ENCODE measurements at regions not wholly inside any gene's neighbourhood (a gene's known extent, or its start where the extent isn't known, plus 50 kb on each side); places are given as distances from the start of the nearest gene placed in this dataset.

- Mint-ChIP-seq H3K4me3 (no peak overlapping the region), H3K27ac (no peak overlapping the region), H3K27me3 (ENCODE audit: insufficient read depth) (no peaks in the 10 kb centered on the region; the same call in 1 of the 2 replicates), H3K9me3 (peaks cover 32% of the 10 kb centered on the region), H3K36me3 (ENCODE audit: low read depth) (no peaks in the 10 kb centered on the region), H3K4me1 (ENCODE audit: low read depth) (no peaks in the 10 kb centered on the region)
- no peak for TF ChIP-seq CTCF (IDR thresholded peaks at IDR 0.05)
- no peak for DNase-seq
Observed at GRCh38 chr17:54839447-54839846, 61.2 kb upstream of the TOM1L1 start.

GRCh38 chr17:54840885-54841591 lies 59.6 kb upstream of the TOM1L1 start:
- no peak for TF ChIP-seq CTCF (IDR thresholded peaks at IDR 0.05)

GRCh38 chr17:54841656-54842055 lies 59.0 kb upstream of the TOM1L1 start:
- no peaks in the 10 kb centered on the region for H3K27me3 Mint-ChIP-seq (ENCODE audit: insufficient read depth)
- TF ChIP-seq CTCF (IDR thresholded peaks at IDR 0.05), result no peak
- H3K4me3 Mint-ChIP-seq, result no peak overlapping the region
- H3K9me3 Mint-ChIP-seq, result peaks cover 16% of the 10 kb centered on the region; the same call in 1 of the 2 replicates
- DNase-seq, result no peak
- no peaks in the 10 kb centered on the region for H3K4me1 Mint-ChIP-seq (ENCODE audit: low read depth)
- no peak overlapping the region for H3K27ac Mint-ChIP-seq
- no peaks in the 10 kb centered on the region for H3K36me3 Mint-ChIP-seq (ENCODE audit: low read depth)

More at GRCh38 chr17:54840885-54841591, 59.6 kb upstream of the TOM1L1 start:
- Mint-ChIP-seq H3K27me3 (ENCODE audit: insufficient read depth) (no peaks in the 10 kb centered on the region), H3K27ac (no peak overlapping the region), H3K9me3 (peaks cover 22% of the 10 kb centered on the region; the same call in 1 of the 2 replicates), H3K4me1 (ENCODE audit: low read depth) (no peaks in the 10 kb centered on the region), H3K4me3 (no peak overlapping the region), H3K36me3 (ENCODE audit: low read depth) (no peaks in the 10 kb centered on the region)
- DNase-seq, result no peak

GRCh38 chr17:54844233-54844632 lies 56.4 kb upstream of the TOM1L1 start:
- Mint-ChIP-seq H3K36me3 (ENCODE audit: low read depth) (no peaks in the 10 kb centered on the region), H3K27me3 (ENCODE audit: insufficient read depth) (no peaks in the 10 kb centered on the region), H3K4me1 (ENCODE audit: low read depth) (no peaks in the 10 kb centered on the region), H3K4me3 (no peak overlapping the region), H3K27ac (no peak overlapping the region), H3K9me3 (peaks cover 12% of the 10 kb centered on the region; the same call in 1 of the 2 replicates)
- no peak for DNase-seq
- no peak for TF ChIP-seq CTCF (IDR thresholded peaks at IDR 0.05)

GRCh38 chr17:54848368-54848987 lies 52.2 kb upstream of the TOM1L1 start:
- Mint-ChIP-seq H3K4me1 (ENCODE audit: low read depth) (no peaks in the 10 kb centered on the region), H3K27ac (no peak overlapping the region), H3K4me3 (no peak overlapping the region), H3K9me3 (peaks cover 22% of the 10 kb centered on the region), H3K36me3 (ENCODE audit: low read depth) (no peaks in the 10 kb centered on the region), H3K27me3 (ENCODE audit: insufficient read depth) (peaks cover 2% of the 10 kb centered on the region)
- no peak for TF ChIP-seq CTCF (IDR thresholded peaks at IDR 0.05)
- DNase-seq, result no peak
